Activated CD8-positive, alpha-beta T cell treated with anti-CD3 and anti-CD28 coated beads, Interleukin-2, amount 10 ng/mL, durations not matched to agents 7 days and 5 days (primary cell): ENCODE measurements at regions not wholly inside any gene's neighbourhood (a gene's known extent, or its start where the extent isn't known, plus 50 kb on each side); places are given as distances from the start of the nearest gene placed in this dataset.

Experiments used
- ATAC-seq: fragments of 150-1000 bp; cut with Tn5 transposase; one replicate; pipeline ENCODE4 v1.10.0; 2021; ENCODE audit warnings: moderate library complexity
- CTCF ChIA-PET: fragments of 350-600 bp; sonication (Branson Sonifier 250); formaldehyde crosslinking; loops from one replicate; lab custom pipeline; 2021; ENCODE audit warnings: antibody characterized with exemption; lab: Charles Lee
- POLR2A ChIA-PET: fragments of 350-600 bp; sonication (Branson Sonifier 250); formaldehyde crosslinking; loops from one replicate; lab custom pipeline; 2021; ENCODE audit warnings: antibody characterized with exemption; lab: Charles Lee
- DNase-seq: peaks from one replicate; pipeline ENCODE4 v3.0.0-alpha.2; 2020
- H3K27ac Mint-ChIP-seq: one replicate; pipeline ENCODE4 v1.8.0; 2021; ENCODE audit warnings: mild to moderate bottlenecking, mixed read lengths
- H3K27me3 Mint-ChIP-seq: one replicate; pipeline ENCODE4 v1.8.0; 2021; ENCODE audit warnings: low read depth, mixed read lengths
- H3K36me3 Mint-ChIP-seq: one replicate; pipeline ENCODE4 v1.8.0; 2021; ENCODE audit warnings: low read depth, mixed read lengths
- H3K4me1 Mint-ChIP-seq: one replicate; pipeline ENCODE4 v1.8.0; 2021; ENCODE audit warnings: low read depth, mixed read lengths
- H3K4me3 Mint-ChIP-seq: one replicate; pipeline ENCODE4 v1.8.0; 2021; ENCODE audit warnings: mild to moderate bottlenecking, mixed read lengths
- H3K9me3 Mint-ChIP-seq: one replicate; pipeline ENCODE4 v1.8.0; 2022; ENCODE audit warnings: mixed read lengths; ENCODE audit not compliant: insufficient read depth

DNA sequence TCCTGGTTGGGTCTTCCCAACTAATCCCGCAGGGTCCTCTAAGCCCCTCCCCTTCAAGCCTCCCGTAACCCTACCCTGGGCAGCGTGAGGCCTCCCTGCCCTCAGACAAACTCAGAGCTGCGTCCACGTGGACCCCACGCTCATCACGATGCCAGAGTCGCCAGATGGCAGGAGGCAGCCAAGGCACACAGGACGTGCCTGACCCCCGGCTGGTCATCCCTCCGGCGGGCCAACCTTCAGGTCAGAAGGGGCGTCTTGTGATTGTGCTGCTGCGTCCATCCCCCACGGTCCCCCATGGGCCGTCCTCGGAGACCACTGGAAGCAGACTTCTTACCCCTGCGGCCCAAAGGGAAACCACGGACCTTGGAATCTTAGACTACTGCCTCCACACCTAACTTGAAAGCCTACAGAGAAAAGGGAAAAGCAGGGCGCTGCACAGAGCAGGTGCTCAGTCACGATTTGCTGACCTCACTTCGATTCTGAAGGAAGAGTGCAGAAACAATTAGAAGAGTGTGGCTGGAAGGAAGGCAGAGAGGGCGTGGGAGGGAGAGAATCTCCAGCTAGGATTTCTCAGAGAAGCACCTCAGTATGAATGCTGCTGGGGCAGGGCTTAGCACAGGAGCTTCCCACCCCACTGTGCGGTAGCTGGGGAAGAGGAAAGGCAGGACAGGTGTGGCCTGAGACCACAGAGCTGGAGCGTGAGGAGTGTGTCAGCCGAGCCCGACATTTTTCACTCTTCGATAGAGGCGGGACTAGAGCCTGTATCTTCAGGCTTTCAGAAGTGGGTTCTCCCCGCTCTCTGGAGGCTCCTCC, 174.8 kb downstream of the ERCC6L2 start:
- Mint-ChIP-seq H3K4me3 (no peak overlapping the region), H3K27me3 (peaks cover 2% of the 10 kb centered on the region), H3K27ac (no peak overlapping the region), H3K36me3 (no peaks in the 10 kb centered on the region), H3K9me3 (no peaks in the 10 kb centered on the region), H3K4me1 (no peaks in the 10 kb centered on the region)
- ChIA-PET CTCF (no interaction called here), POLR2A (no interaction called here)
- ATAC-seq = no peak
- no peak for DNase-seq

DNA sequence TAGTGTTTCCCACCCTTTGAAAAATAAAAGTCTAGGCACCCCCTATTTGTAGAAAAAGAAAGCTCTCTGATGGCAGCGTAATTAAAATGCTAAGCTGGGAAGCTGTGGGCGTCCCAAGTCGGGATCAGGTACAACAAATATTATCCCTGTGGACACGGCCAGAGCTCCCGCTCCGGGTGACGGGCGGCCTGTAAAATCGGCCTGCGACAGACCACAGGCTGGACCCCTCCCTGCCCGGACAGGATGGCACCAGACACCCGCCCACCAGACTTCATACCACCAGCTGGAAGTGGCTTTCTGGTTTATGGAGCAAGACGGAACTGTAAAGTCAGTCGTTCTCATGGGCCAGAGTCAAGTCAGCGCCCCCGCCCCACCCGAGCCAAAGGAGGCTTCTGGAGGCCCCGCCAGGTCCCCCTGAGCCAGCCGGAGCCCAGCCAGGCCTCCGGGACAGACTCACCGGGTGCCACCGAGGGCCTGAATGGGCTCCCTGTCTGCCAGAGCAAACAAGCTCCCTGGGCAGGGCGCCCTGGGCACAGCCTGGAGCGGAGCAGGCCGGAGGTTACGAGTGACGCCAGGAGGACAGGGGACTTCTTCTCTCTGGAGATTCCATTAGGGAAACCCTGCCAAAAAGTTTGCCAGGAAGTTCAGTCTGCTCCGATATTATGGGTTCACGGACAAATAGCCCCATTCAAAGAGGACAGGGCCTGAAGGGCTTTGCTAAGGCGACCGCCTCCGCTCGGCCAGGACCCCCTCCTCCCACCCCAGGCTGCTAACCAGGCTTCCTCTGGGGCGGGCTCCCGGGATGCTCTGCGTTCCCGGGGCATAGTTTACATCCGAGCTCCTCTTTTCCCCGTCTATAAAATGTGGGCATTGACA, 173.7 kb downstream of the ERCC6L2 start:
- Mint-ChIP-seq H3K4me1 (no peaks in the 10 kb centered on the region), H3K27me3 (peaks cover 5% of the 10 kb centered on the region), H3K4me3 (no peak overlapping the region), H3K27ac (no peak overlapping the region), H3K9me3 (no peaks in the 10 kb centered on the region), H3K36me3 (no peaks in the 10 kb centered on the region)
- POLR2A ChIA-PET = no interaction called here
- CTCF ChIA-PET = no interaction called here
- DNase-seq (no peak), ATAC-seq (no peak)

DNA sequence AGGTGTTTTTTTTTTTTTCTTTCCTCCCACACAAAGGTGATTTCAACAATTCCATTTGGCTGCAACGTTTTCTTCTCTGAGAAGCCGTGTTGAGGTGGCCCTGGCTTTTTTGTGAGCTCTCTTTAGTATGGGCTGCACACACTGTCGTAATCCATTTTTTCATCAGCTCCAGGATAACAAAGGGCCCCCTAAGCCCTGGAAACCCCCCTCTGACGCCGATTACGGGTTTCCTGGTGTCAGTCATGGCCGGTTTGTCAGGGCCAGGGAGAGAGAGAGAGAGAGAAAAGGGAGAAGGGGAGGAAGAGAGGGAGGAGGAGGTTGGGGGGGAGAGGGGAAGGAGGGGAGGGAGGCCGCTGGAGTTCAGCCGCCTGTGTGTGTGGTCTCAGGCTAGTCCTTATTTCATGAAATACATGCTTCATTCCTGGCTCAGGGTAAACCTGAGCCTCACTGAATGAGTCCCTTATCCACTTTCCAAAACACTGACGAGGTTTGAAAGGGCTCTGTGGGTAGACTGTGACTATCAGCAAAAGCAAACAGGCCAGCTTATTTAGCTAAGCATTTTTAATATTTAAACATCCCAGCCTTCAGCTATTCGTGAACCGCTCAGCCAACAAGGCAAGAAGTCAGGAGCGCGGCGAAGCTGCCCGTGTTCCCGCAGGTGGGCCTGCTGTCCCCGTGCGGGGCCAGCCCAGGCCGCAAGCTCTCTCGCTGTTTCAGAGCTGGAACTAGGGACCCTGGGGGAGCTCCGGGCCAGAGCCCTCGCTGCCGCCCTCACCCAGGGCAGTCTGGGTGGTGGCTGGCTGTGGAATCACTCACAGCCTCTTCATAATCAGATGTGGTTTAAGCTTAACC, 172.8 kb downstream of the ERCC6L2 start:
- DNase-seq (no peak), ATAC-seq (no peak)
- Mint-ChIP-seq H3K27me3 (peaks cover 5% of the 10 kb centered on the region), H3K4me1 (no peaks in the 10 kb centered on the region), H3K36me3 (no peaks in the 10 kb centered on the region), H3K4me3 (no peak overlapping the region), H3K27ac (no peak overlapping the region), H3K9me3 (no peaks in the 10 kb centered on the region)
- ChIA-PET POLR2A (no interaction called here), CTCF (no interaction called here)

DNA sequence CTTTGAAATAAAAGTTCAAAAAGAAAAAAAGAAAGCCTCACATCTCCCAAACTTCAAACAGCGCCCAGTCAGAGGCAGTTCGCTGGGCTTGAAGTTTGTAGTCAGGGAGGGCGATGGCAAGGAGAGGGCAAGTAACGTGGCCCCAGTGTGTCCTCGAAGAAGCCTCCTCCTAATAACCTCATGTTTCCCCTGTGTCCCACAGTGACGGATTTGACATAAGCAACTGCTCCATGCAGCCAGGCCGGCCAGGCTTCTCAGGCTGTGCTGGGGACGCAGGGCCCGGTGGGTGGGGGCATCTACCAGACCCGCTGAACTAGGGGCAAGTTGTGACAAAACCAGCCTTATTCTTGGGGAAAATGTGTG, 172.2 kb downstream of the ERCC6L2 start:
- Mint-ChIP-seq H3K36me3 (no peaks in the 10 kb centered on the region), H3K9me3 (no peaks in the 10 kb centered on the region), H3K4me3 (no peak overlapping the region), H3K27ac (no peak overlapping the region), H3K27me3 (peaks cover 5% of the 10 kb centered on the region), H3K4me1 (no peaks in the 10 kb centered on the region)
- DNase-seq = no peak
- POLR2A ChIA-PET = no interaction called here
- CTCF ChIA-PET = no interaction called here
- ATAC-seq = no peak

DNA sequence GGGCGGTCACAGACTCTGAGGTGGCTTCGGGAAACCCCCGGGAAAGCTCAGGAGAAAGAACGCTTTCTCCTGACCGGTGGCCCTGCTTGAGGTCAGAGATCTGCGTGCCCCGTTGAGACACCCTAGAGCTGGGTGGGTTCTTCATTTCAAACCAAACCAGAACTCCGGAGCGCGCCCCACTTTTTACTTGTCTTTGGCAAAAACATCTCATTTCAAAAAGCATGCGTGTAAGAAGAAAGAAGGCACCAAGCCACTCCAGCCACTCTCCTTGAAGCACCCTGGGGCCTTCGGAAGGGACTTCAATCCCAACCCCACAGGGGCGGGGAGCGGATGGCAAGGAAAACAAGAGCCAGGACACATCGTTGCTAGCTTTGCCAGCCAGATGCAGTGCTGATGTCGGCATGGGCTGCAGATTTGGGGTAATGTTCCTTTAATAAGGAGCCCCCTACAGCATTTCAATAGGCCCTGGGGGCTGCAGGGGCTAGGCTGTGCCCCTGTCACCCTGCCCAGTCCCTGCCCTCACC, 171.7 kb downstream of the ERCC6L2 start:
- ATAC-seq (no peak), DNase-seq (no peak)
- H3K4me3 Mint-ChIP-seq = no peak overlapping the region
- ChIA-PET POLR2A (no interaction called here), CTCF (no interaction called here)
- peaks cover 3% of the 10 kb centered on the region for H3K27me3 Mint-ChIP-seq
- no peak overlapping the region for H3K27ac Mint-ChIP-seq
- no peaks in the 10 kb centered on the region for H3K9me3 Mint-ChIP-seq
- H3K4me1 Mint-ChIP-seq = no peaks in the 10 kb centered on the region
- no peaks in the 10 kb centered on the region for H3K36me3 Mint-ChIP-seq

DNA sequence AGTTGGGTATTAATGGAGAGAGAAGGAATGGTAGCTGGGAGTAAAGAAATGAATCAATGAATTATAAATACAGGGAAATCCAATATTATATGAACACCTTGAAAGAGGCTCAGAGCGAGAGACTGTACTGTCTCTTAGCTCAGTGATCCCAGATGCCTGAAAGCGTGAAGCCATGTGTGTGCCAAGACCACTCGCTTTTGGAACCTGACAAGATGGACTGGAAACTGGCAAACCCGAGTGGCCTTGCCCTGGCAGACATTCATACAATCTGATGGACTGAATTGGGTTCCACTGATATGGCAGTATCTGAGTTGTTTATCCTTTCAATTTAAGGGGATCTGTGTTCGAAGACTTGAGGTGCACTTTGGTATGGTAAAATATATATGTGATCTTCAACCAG, 170.3 kb downstream of the ERCC6L2 start:
- no peak overlapping the region for H3K27ac Mint-ChIP-seq
- DNase-seq = no peak
- no peak for ATAC-seq
- CTCF ChIA-PET = interaction anchor here (1.4 kb wide), 1 partner anchor 9 kb away, joined by 3 read pairs; no protein-coding TSS in a partner anchor
- H3K4me3 Mint-ChIP-seq = no peak overlapping the region
- H3K4me1 Mint-ChIP-seq = no peaks in the 10 kb centered on the region
- POLR2A ChIA-PET = no interaction called here
- peaks cover 3% of the 10 kb centered on the region for H3K27me3 Mint-ChIP-seq
- no peaks in the 10 kb centered on the region for H3K36me3 Mint-ChIP-seq
- H3K9me3 Mint-ChIP-seq = no peaks in the 10 kb centered on the region

DNA sequence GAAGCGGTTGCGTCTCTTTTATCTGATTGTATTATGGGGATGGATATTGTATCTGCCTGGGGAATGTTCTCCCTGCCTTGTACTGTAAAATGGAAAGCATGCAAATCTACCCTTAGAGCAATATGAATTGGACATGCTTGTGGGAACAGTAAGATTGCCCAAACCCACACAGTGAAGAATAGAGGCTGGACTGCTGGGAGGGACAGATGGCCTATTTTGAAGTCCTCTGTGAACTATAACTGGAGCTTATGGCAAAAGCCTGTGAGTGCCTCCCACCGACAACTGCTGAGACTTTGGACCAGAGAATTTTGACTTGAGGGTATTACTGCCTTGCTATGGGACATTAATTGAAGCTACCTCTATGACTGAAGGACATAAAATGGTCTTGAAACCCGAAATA, 168.9 kb downstream of the ERCC6L2 start:
- POLR2A ChIA-PET = no interaction called here
- DNase-seq = no peak
- Mint-ChIP-seq H3K27ac (peak overlapping the region; percentile 12), H3K9me3 (no peaks in the 10 kb centered on the region), H3K27me3 (peaks cover 3% of the 10 kb centered on the region), H3K4me1 (peaks cover under 1% of the 10 kb centered on the region), H3K4me3 (no peak overlapping the region), H3K36me3 (no peaks in the 10 kb centered on the region)
- no peak for ATAC-seq
- CTCF ChIA-PET = no interaction called here

DNA sequence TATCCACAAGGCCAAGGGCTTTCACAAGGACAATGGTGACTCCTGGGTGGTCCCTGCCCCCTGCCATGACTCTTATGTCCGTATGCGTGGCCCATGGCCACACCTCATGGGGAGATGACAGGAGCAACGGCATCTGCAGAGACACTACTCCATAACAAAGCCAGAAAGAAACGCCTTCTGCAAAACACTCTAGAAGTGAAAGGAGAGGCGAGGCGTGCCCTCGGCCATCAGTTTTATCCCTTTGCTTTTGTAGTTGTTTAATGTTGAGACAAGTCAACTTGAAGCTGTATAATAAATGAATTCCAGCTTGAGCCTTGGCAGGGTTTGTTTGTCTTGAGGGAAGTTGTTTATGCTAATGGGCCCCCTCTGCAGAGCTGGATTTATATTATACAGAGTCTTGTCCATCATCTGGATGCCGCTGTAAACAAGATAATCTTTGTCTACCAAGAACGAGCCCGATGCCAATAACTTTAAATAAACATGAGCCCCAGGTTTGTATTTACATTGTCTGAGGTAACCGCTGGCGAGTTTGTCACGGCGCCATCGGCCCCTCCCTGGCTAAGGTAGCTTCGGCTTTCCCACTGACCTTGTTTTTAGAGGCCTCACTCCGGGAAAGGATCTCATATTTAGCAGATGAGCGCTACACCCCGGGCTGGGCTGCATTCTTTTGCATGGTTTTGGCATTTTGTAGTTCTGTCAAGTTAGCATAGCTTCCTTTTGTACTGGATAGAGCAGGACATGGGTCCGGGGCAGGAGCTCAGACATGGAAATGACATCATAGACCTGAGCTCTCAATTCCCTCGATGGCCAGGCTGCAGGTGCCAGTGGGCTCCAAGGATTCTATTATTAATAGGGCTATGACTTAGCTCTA, 165.3 kb downstream of the ERCC6L2 start:
- peaks cover 18% of the 10 kb centered on the region for H3K9me3 Mint-ChIP-seq
- ATAC-seq (no peak), DNase-seq (no peak)
- H3K27ac Mint-ChIP-seq = no peak overlapping the region
- no peak overlapping the region for H3K4me3 Mint-ChIP-seq
- H3K36me3 Mint-ChIP-seq = peaks cover 15% of the 10 kb centered on the region
- CTCF ChIA-PET = interaction anchor here (1.3 kb wide), 1 partner anchor 12 kb away, joined by 4 read pairs; no protein-coding TSS in a partner anchor
- H3K4me1 Mint-ChIP-seq = peaks cover 17% of the 10 kb centered on the region
- H3K27me3 Mint-ChIP-seq = peaks cover 3% of the 10 kb centered on the region
- POLR2A ChIA-PET = no interaction called here

DNA sequence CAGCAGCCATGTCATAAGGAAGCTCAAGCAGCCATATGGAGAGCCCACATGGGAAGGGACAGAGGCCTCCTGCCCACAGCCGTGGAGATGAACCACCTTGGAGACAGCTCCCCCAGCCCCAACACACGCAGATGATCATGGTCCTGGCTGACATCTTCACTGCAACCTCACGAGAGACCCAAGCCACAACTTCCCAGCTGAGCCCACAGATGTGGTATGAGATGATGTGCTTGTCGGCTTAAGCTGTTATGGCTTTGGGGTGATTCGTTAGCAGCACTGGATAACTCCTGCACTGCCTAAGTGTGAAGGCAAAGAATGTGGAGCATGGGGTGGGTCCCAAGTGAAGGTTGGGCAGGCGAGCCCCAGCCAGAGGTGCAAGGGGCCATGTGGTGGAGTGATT, 163.4 kb downstream of the ERCC6L2 start:
- H3K27ac Mint-ChIP-seq = no peak overlapping the region
- ATAC-seq = peak; percentile 47

DNA sequence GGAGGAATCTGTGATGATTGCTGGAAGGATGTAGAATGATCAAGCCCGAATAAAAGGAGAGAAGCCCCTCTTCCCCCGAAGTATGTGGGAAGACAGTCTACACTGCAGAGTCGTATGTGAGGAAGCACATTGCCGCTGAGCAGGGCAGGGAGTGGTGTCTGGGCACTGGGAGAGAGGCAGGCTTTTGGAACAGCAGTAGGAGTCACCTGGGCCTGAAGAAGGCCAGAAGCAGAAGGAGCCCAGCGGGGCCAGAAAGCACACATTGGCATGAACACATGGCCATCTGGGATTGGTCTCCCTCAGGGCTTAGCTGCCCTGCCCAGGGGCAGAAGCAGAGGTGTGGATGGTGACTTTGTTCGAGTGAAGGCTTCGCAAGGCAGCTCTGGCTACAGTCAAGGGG, 162.8 kb downstream of the ERCC6L2 start:
- POLR2A ChIA-PET = no interaction called here

More for the DNA sequence above, 163.4 kb downstream of the ERCC6L2 start:
- Mint-ChIP-seq H3K4me3 (no peak overlapping the region), H3K9me3 (peaks cover 18% of the 10 kb centered on the region), H3K4me1 (peaks cover 17% of the 10 kb centered on the region), H3K36me3 (peaks cover 15% of the 10 kb centered on the region), H3K27me3 (no peaks in the 10 kb centered on the region)
- POLR2A ChIA-PET = no interaction called here
- CTCF ChIA-PET = no interaction called here
- DNase-seq = no peak

More for the DNA sequence above, 162.8 kb downstream of the ERCC6L2 start:
- ATAC-seq (no peak), DNase-seq (no peak)
- CTCF ChIA-PET = no interaction called here
- Mint-ChIP-seq H3K27me3 (no peaks in the 10 kb centered on the region), H3K27ac (no peak overlapping the region), H3K4me3 (no peak overlapping the region), H3K4me1 (peaks cover 17% of the 10 kb centered on the region), H3K9me3 (peaks cover 18% of the 10 kb centered on the region), H3K36me3 (peaks cover 15% of the 10 kb centered on the region)
